UCSD-AML1 (cell line): ENCODE measurements at regions not wholly inside any gene's neighbourhood (a gene's known extent, or its start where the extent isn't known, plus 50 kb on each side); places are given as distances from the start of the nearest gene placed in this dataset.

ENCODE experiments used
- DNase-seq: peaks from one replicate; lab custom pipeline; 2025; ENCODE audit not compliant: unreplicated experiment; lab: John Stamatoyannopoulos, UW

DNA sequence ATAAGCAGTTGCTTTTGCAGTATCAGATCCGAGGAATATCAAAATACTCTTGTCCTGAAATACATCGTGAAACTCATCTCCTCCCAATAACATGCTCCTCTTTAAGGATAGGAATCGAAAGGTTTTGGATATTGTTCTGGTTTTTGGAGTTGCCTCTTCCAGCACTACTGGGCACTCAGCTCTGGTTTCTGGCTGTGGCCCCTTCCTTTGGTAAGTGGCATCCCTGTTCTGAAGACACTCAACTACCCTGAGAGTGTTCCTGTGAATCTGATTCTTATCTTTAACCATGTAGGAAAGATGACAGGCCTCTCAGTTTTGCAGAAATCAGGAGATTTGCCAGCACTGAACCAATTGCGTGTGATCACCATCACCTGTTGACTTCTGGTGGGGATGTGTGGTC, 327.5 kb upstream of the TBL1XR1 start:
- no peak for DNase-seq

DNA sequence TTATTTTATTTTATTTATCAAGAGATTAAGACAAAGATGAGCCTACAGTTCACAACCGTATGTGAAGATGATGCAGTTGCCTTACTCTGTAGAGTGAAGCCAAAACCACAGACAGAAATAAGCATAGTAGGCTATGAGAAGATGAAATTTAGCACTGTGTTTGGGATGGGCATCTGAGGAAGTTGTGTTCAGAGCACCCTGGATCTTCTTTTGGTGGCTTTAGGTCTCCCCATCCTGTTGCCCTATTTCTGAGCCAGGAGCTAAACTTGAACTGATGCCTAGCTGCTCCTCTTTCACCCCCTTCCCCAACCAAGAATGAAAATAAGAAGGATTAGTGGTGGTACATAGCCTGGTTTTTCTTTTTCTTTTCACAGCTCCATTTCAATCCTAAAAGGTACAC, 328.1 kb upstream of the TBL1XR1 start:
- no peak for DNase-seq

DNA sequence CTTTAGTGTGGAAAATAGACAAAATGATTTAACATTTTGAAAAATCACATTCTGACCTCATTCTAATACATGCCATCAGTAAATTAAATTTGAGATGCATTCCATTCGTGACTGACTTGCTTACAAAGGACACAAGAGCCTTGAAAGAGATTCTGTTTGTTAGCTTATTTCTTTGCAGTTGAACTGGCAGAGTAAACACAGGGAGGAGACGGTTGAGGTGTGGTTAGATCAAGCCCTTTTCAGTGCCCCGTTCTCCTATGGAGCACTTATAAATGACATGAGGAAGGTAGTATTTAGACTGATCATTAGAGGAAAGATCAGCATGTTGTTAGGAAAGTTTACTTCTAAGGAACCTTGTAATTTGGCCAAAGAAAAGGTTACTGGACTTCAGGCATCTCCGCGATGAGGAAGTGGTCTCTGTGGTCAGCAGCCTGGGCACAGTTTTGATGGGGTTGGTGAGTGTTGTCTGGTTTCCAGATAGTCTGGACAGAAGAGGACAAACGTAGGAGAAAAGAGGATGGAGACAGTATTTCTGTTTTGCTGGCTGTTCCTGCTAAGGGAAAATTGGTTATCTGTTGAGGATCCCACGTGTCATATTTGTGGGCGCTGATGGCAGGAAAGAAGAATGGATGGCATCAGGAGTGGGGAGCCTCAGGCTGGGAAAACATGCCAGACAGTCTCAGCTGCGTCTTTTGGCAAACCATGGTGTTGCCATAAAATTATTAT, 328.9 kb upstream of the TBL1XR1 start:
- peak; percentile 45 for DNase-seq

DNA sequence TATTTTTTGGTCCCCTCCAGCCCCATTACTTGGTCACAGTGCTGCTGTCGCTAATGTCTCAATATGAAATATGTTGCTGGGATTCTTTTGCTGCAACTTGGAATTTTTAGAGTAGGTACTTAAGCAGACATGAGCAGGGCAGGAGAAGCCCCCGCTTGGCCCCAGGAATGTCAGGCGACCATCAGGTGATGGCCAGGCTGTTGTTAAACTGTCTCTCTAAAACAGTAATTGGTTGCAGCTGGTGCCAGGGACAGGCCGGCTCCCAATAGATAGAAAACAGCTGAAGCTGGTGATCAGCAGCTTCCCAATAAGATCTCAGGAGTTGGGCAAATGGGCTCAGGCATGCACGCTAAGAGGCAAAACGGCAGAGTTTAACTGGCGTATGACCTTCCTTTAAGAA, 329.9 kb upstream of the TBL1XR1 start:
- no peak for DNase-seq

DNA sequence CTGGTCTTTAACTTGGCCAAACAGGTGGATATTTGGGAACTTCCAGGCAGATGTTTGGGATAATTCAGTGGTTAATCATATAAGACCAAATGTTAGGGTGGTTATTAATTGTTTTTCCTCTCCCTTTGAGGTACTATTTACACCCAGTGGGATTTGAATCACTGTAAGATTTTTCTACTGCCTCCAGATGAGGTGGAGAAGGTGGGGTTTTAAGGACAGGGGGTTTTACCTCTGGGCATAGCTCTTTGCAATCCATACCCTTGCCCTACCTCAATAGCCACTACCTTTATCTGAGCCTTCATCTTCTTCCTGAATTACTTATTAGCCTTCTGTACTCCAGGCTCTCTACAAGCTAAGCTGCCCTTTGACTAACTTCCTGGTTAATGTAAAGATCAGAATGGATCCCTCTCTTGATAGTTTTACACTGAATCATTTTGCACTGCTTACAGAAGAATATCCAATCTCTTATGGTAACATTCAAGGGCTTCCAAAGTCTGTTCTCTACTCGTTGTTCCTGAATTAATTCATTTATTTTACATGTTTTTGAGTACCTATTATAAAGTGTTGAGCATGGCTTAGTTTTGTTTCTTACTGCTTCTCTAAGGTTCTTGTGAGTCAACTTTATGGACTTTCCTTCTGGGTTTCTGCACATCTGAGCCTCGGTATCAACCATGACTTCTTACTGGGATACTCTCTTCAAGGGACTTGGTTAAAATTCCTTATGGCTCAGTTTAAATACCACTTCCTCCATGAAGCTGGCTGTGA, 331.2 kb upstream of the TBL1XR1 start:
- no peak for DNase-seq

DNA sequence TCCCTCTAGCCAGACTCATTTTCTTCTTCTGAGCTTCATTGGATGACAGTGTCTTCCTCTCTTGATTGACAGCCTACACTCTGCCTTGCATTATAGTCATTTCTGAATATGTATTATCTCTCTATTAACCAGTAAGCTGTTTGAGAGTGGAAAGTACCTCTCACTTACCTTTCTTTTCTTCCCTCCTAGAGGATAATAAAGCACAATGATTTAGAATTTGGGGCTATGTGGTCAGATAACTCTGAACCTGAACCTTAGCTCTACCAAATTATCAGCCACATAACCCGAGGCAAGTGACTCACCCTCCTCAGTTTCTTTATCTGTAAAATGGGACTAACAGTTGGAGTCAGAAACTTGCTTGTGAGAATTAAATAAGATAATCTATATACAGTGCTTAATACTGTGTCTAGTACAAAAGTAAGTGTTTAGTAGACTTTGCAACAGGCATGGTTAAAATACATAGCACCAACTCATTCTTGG, 331.8 kb upstream of the TBL1XR1 start:
- DNase-seq = no peak

DNA sequence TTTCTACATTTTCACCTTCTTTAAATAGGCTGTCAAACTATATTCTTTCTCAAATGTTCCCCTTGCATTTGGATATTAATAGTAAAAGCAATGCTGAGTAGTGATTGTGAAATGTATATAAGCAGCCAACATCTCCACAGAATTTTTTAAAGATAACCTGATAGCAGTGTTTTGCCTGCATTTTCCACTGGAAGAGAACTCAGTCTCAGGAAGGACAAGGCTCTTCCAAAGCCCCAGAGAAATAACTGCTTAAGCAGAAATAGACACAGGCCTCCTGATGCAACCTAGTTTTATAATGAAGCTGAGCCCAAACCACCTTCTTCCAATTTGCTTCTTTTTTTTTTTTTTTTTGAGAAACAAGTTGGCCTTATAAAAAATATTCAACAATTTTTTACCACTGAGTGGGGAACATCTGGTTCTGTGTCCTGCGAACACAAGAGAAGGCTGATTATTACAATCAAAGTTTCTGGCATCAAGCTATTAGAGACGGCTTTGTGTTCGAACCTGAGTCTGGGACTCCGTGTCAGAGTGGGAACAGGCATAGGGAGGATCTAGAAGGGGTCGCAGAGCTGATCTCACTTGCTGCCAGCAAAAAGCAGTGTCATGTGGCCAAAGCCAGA, 332.5 kb upstream of the TBL1XR1 start:
- DNase-seq = no peak

DNA sequence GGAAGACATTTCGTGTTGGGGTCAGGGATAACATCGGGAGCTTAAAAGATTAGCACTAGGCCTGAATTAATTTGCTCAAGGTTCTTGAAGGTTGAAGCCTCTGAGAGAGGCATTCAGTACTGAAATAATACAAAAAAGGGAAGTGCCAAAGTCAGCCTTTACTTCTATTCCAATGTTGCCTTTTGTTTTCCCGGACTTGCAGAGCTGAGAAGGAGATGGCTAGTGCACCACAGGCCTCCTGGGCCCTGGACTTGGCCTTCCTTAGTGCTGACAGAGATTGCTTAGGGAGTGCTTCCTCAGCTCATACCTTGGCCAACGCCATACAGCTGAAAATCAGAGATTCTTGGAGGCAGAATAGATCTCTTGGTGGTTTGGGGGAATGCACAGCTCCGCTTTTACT, 333.6 kb upstream of the TBL1XR1 start:
- DNase-seq = peak; percentile 34

DNA sequence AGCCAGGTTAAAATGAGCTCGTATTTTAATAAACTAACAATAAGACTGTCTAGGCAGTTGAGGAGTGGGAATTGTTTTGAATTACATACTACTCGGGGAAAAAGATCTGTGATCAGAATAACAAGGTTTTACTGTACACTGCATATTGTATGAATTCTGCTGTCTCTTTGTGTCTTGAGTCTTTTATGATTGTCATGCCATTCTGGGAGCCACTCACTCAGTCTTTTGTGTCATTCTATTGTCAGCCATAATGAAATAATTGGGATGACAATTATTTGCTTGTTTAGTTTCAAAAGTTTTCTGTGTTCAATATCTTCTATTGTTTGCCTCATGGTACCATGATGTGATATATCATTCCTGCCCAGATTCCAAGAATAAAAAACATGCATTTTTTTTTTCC, 339.6 kb upstream of the TBL1XR1 start:
- no peak for DNase-seq

DNA sequence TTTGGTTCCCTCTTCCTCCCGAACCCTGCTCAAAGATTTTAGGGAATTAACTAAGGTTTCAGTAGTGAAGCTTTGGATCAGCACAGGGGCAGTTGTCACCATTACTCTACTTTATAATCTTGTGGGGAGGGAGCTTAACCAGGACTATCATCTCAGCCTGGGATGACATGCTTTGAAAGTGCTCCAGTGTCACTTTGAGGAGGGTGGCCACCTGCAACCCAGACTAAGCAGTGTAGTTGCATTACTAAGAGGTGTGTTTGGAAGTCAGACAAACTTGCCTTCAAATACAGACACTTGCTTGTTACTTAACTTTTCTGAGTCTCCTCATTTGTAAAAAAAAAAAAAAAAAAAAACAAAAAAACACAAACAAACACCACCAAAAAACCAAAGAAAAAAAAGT, 340.3 kb upstream of the TBL1XR1 start:
- no peak for DNase-seq

DNA sequence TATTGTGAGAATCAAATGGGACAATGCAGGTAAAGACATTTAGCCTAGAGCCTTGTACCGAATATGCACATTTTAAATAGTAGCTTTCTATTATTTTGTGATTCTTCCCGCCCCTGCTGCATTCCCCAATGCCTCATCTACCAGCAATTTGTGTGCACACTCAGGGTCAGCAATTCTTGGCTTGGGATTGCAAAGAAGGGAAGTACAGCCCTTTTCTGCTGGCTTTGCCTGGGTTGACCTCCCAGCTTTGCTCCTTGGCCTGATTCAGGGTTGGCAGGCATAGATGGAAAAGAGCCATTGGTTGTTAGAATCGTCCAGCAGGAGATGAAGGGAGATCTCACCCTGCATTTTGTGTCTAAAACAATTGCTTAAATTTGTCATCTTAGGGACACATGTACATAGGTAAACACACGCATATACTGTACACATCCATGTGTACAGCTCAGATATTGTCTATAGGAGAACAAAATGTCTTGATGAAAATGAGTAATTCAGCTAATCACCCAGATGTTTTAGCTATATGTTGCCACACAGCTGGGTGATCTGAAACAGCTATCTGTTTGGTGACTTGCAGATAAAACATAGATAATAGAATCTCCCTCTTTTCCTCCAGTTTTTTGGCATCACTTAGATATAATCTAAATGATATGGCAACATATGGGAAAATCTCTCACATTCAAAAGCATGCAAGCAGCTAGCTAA, 340.9 kb upstream of the TBL1XR1 start:
- DNase-seq = no peak

DNA sequence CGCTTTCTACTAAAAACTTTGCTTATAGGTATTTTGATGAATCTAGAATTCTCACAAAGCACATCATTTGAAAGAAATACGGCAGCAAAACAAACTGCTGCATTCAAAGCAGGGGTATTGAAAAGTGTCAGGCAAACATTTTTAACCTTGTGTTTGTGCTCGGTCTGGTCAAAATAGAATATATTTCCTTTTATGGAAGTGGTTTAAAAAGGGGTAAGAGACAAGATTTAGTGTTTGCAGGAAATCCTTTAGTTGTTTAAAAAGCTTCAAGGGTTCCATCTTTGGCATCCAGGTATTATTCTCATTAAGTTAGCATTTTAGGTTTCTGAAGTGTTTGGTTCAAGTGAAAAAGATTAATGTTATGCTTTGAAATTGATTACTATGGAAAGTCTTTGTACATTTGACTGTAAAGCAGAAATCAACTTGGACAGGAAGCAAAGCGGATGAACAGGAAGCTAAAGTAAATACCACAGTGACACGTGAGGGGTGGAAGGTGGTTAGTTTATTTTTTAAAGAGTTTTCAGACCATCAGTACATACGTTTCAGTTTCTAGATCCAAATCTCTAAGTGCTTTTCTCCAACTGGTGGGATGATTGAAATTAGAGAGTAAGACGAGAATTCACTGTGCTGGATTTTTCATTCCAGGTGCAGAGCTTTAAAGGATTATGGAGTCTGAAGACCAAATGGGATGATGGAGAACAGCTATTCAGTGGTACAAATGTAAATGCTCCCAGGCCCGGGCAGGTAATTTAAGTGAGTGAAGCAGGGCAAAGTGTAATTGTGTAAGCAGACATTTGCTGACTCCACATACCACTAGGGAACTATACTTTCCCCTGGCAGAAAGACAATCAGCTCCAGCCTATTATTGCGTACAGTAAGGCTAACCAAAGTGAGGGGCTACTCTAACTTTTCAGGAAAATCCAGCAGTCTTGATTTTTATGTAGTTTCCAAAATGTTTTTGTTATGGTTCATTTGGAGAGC, 341.8 kb upstream of the TBL1XR1 start:
- no peak for DNase-seq

DNA sequence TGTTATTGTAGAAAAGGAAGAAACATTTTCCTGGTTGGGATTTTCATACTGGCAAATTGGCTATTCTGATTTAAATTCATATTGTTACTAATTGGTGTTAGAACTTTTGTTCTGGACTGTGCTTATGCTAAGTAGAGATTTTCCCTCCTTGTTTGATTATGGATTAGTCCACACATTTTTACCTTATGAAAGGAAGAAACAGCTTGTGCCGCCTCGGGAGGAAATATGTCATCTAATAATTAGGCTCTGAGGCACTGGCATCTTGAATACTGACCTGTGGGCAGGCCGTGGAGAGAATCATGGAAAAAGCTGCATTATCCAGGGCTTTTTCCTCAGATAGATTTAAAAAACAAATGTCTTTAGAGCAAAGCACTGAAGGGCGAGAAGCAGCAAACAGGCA, 344.3 kb upstream of the TBL1XR1 start:
- no peak for DNase-seq

DNA sequence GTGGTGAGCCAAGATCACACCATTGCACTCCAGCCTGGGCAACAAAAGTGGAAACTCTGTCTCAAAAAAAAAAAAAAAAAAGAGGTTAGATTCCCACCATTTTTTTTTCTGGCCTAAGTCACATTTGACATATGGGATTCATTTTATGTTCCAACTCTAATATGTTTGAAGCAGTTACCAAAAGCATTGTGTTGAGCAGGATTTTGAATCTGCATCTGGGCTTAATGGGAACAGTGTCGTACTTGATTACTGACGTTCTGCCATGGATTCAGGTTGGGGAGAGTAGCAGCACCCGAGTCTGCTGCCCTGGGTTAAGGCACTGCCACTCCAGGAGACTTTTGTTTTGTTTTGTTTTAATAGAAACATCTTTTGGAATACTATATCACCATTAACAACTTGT, 348.7 kb upstream of the TBL1XR1 start:
- DNase-seq = no peak

DNA sequence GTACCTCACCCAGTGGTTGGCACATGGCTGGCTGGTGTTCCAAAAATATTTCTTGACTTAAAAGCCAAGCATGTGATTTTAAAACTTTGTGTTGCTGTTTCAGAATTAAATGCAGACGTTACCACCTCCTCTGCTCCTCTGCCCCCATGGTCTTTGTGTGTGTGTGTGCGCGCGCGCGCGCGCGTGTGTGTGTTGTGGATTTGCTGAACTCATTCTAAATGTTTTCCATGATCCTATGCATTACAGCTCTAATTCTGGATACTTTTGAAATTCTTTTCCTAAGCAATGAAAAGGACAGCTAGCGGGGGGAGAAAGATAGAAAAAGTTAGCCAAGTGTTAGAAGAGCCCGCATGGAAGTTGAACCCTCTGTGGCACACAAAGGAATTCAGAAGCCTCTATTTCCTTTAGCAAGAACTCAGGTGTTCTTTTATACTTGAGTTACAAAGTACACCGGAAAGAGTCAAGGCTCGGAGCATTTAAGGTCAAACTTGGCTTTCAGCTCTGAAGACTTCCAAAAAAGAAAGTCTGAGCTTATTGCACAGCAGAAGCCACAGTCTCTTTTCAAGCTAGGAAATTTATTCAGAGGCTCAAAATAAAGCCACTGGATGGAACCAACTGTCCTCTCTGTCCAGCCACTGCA, 350.5 kb upstream of the TBL1XR1 start:
- no peak for DNase-seq

DNA sequence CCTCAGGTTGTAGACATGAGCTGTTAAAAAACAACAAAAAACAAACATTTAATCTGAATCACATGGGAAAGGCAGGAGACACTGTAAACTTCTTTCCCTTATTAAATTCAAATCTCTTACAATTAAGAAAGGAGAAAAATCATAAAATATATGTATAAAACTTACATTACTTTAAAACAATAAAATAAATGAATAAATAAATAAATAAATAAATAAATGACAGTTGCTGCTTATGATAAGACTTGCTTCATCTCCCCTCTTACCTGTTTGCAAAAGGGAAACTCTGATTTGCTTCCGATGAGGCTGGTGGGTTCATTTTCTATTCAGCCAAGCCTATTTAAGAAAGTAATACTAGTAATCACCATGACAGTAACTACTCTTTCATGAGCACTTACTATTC, 353.4 kb upstream of the TBL1XR1 start:
- no peak for DNase-seq

DNA sequence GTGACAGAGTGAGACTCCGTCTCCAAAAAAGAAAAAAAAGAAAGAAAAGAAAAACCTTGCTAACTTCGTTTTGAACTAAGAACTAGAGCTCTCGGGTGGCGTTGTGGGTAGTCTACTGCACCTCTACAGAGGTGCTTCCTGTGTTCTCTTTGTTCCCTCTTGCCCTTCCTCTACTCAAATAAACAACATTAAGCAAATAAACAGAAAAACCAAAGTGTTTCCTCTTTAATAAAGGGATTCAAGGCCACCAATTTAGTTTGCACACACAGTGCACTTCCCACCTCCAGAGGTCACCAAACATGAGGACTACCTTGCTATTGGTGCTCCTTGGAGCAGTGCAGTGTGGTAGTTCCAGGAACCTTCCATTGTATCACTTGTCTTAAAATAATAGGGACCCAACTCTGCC, 354.2 kb upstream of the TBL1XR1 start:
- DNase-seq = no peak

DNA sequence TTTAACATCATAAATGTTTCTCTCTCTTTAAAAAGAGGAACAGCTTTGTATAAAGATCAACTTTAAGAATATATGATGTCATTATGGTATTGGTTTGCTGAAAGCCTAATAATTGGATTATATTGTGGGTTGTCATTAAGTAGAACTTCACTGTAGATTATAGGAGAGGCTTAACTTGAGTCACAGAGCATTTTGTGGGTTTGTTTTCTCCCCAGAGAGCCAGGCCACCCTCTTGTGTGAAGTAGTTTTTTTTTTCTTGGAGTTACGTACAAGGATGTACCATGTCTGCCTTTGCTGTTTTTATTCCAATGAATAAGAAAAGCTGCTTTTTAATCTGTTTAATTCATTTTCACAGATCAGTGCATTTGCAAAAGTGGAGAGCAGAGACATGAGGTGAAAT, 354.8 kb upstream of the TBL1XR1 start:
- DNase-seq = no peak

DNA sequence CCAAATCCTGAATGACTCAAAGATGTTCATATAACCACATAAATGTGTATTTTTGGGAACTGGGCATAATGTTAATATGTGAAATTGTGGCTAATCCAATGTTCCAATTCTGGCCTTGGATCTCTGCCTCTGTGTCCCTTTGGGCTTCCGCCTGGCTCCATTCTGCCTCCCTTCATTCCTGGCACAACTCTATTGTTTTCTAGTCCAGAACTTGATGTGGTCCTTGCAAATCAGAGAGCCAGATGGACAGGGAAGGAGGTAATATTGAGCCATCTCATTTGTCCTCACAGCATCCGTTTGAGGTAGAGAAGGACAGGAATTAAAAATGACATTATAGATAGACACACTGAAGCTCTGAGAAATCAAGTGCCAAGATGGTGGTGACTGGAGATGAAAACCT, 355.7 kb upstream of the TBL1XR1 start:
- DNase-seq = no peak

DNA sequence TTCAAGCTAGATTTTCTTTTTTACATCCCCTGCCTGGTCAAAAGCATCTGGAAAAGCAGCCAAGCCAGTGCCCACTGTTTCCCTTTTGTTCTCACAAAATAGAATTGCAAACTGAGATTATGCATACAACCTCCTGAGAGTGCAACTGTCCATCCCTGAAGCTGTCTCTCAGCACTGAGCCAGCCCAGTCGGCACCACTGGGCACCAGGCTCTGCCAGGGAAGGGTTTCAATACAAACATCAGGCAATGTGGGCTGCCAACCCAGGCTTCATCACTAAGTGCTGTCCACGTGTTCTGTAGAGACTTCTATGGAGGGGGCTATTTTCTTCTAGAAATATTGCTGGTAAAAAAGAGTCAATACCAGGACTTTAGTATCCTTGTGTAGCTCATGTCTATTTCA, 356.3 kb upstream of the TBL1XR1 start:
- no peak for DNase-seq
